ENCODE measurements at regions not wholly inside any gene's neighbourhood (a gene's known extent, or its start where the extent isn't known, plus 50 kb on each side); places are given as distances from the start of the nearest gene placed in this dataset.

DNA sequence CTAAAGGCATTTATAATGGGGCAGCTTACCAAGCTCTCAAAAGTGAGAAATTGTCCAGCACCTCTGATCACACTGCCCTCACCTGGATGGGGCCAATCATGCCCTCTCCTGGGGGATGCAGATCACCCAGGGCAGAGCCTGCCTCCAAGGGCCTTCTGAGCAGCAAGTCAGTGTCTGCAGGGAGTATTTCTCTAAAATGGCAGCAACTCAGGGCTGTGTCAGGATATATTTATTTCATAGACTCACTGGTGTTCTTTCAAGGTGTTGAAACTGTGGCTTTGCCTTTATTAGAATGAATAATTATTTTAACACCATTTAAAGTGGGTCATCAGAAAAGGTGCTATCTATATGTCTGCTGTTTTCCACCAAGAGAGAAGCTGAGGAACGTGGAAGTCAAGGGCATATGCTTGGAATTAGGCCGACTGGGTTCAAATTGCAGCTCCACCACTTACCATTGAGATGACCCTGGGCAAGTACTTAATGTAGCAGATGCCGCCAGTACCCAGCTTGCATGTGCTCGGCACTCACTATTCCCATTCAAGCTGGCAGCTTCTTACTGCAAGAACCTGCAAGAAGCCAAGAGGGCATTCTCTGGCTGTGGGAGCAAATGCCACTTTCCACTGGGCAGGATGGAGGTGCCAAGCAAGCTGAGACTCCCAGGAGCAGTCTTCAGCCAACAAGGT is 590.0 kb downstream of the BCOR start:
- TF ChIP-seq, protein P1, sequence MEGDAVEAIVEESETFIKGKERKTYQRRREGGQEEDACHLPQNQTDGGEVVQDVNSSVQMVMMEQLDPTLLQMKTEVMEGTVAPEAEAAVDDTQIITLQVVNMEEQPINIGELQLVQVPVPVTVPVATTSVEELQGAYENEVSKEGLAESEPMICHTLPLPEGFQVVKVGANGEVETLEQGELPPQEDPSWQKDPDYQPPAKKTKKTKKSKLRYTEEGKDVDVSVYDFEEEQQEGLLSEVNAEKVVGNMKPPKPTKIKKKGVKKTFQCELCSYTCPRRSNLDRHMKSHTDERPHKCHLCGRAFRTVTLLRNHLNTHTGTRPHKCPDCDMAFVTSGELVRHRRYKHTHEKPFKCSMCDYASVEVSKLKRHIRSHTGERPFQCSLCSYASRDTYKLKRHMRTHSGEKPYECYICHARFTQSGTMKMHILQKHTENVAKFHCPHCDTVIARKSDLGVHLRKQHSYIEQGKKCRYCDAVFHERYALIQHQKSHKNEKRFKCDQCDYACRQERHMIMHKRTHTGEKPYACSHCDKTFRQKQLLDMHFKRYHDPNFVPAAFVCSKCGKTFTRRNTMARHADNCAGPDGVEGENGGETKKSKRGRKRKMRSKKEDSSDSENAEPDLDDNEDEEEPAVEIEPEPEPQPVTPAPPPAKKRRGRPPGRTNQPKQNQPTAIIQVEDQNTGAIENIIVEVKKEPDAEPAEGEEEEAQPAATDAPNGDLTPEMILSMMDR (IDR thresholded peaks at IDR 0.05; ENCODE audit: low read depth, low read length, poor library complexity, severe bottlenecking): no peak
- no peak for TF ChIP-seq EZH2phosphoT487 (IDR thresholded peaks at IDR 0.05; ENCODE audit: borderline replicate concordance, low read length)

All from DOHH2 (cell line).